SK-N-SH (cell line): ENCODE measurements at regions not wholly inside any gene's neighbourhood (a gene's known extent, or its start where the extent isn't known, plus 50 kb on each side); places are given as distances from the start of the nearest gene placed in this dataset.
A peak's percentile ranks its signal among the peaks of the same experiment; 100 is the strongest.

ENCODE experiments used
- CTCF ChIP-seq: fragments of 200-600 bp; sonication (generic); IDR thresholded peaks from 2 replicates; pipeline ENCODE4 v1.6.1; 2017; ENCODE audit warnings: antibody characterized with exemption, mild to moderate bottlenecking, moderate library complexity
- ELF1 ChIP-seq: IDR thresholded peaks from 2 replicates; pipeline ENCODE4 v1.4.0; 2012
- FOXJ3 ChIP-seq: sonication (generic); formaldehyde crosslinking; IDR thresholded peaks from 2 replicates; pipeline ENCODE4 v1.5.1; 2020; ENCODE audit warnings: mild to moderate bottlenecking, missing genetic modification reagents
- GABPA ChIP-seq: IDR thresholded peaks from 2 replicates; pipeline ENCODE4 v1.4.0; 2012; ENCODE audit warnings: low read depth, mild to moderate bottlenecking
- MAX ChIP-seq: IDR thresholded peaks from 2 replicates; pipeline ENCODE4 v1.4.0; 2012; ENCODE audit warnings: low read depth
- POLR2AphosphoS5 ChIP-seq: IDR thresholded peaks from 2 replicates; pipeline ENCODE4 v1.6.1; 2012; ENCODE audit warnings: low read depth, low read length
- SMC3 ChIP-seq: IDR thresholded peaks from 2 replicates; pipeline ENCODE4 v1.6.1; 2012; ENCODE audit warnings: low read depth, low read length, improper control_type of control experiment
- TAF1 ChIP-seq: IDR thresholded peaks from 2 replicates; pipeline ENCODE4 v1.6.1; 2012; ENCODE audit warnings: low read depth, mild to moderate bottlenecking, low read length, moderate library complexity, borderline replicate concordance
- TCF12 ChIP-seq: IDR thresholded peaks from 2 replicates; pipeline ENCODE4 v1.4.0; 2012

DNA sequence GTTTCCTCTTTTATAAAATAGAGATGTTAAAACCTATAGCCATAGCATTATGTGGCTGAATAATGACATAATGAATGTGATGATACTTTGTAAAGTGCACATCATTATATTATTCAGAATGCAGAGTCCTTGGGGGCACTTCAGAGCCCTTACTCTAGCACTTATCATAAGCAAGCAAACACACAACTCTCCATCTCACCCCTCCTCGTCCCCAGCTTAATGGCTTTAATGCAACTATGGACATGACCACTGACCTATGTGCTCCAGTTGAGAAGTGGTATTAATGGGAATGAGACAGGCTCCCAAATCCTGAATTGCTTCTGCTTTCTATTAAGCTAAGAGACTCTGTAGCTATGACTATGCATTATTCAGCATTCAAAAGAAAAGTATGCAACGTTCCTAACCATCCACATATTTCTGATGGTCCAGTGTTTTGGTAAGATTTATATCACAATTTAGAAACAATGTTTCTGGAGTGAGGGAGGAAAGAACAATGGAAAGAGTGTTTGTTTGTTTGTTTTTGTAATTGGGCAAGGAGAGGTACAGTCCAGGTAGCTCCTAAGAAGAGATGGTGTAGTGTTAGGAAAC is 194.0 kb upstream of the PLXNA2 start:
- TF ChIP-seq TAF1 (no peak), CTCF (no peak), TCF12 (peak; percentile 66; the same call in 1 of the 2 replicates), POLR2AphosphoS5 (no peak), ELF1 (no peak), FOXJ3 (CRISPR knock-in tag) (no peak), SMC3 (no peak), GABPA (no peak), MAX (no peak)
